ENCODE measurements at regions not wholly inside any gene's neighbourhood (a gene's known extent, or its start where the extent isn't known, plus 50 kb on each side); places are given as distances from the start of the nearest gene placed in this dataset.

DNA sequence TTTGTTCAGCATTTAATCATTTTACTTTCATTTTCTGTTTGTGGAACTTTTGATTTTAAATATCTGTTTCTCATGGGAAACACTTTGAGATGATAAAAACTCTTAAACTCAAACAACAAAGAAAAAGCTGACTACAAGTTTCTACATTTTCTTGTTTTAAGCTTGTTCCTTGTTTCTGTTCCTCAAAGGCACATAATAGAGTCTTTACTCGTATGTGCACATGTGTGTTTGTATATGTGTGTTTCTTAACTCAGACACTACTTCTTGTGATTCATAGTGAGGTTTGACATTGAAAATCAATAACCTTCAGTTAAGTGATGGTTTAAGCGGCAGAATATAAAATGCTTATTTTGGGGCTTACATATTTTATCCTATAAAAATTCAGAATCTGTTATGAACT is 786.7 kb upstream of the EPHA6 start:
- no peak for TF ChIP-seq SP1 (IDR thresholded peaks at IDR 0.05)
- no peak for TF ChIP-seq HDGF (IDR thresholded peaks at IDR 0.05; ENCODE audit: borderline replicate concordance)
- no peak for TF ChIP-seq CTBP1 (IDR thresholded peaks at IDR 0.05; ENCODE audit: borderline replicate concordance)
- TF ChIP-seq BHLHE40 (IDR thresholded peaks at IDR 0.05; ENCODE audit: borderline replicate concordance), result no peak
- no peak for TF ChIP-seq FOXM1 (IDR thresholded peaks at IDR 0.05; ENCODE audit: borderline replicate concordance)
- no peak for TF ChIP-seq NFRKB (IDR thresholded peaks at IDR 0.05)
- no peak for TF ChIP-seq SUZ12 (IDR thresholded peaks at IDR 0.05)
- TF ChIP-seq FOXK2 (IDR thresholded peaks at IDR 0.05), result no peak
- TF ChIP-seq ELF4 (IDR thresholded peaks at IDR 0.05), result no peak
